IPS-18a (cell line): ENCODE measurements at regions not wholly inside any gene's neighbourhood (a gene's known extent, or its start where the extent isn't known, plus 50 kb on each side); places are given as distances from the start of the nearest gene placed in this dataset.

Experiments
- H3K27ac ChIP-seq: one replicate; pipeline ENCODE4 v1.5.1; 2013; ENCODE audit warnings: low read length
- H3K27me3 ChIP-seq: one replicate; pipeline ENCODE4 v1.6.1; 2013; ENCODE audit warnings: mild to moderate bottlenecking, low read length; ENCODE audit not compliant: control insufficient read depth, insufficient read depth
- H3K36me3 ChIP-seq: one replicate; pipeline ENCODE4 v1.6.1; 2013; ENCODE audit warnings: low read depth, low read length; ENCODE audit not compliant: control insufficient read depth
- H3K4me1 ChIP-seq: one replicate; pipeline ENCODE4 v1.6.1; 2013; ENCODE audit warnings: low read depth, low read length; ENCODE audit not compliant: control insufficient read depth
- H3K4me3 ChIP-seq: one replicate; pipeline ENCODE4 v1.5.1; 2013; ENCODE audit warnings: low read length
- H3K9ac ChIP-seq: one replicate; pipeline ENCODE4 v1.6.1; 2013; ENCODE audit warnings: mild to moderate bottlenecking, low read length, moderate library complexity
- H3K9me3 ChIP-seq: one replicate; pipeline ENCODE4 v1.6.1; 2013; ENCODE audit warnings: low read depth, low read length; ENCODE audit not compliant: control insufficient read depth

GRCh38 chr12:90855534-90855933 is 99.4 kb downstream of the CCER1 start:
- Histone ChIP-seq H3K4me3 (no peak overlapping the region), H3K9ac (no peak overlapping the region), H3K27me3 (no peaks in the 10 kb centered on the region), H3K36me3 (no peaks in the 10 kb centered on the region), H3K4me1 (no peaks in the 10 kb centered on the region), H3K27ac (no peak overlapping the region), H3K9me3 (no peaks in the 10 kb centered on the region)

GRCh38 chr12:90854136-90854689 is 100.8 kb downstream of the CCER1 start:
- no peaks in the 10 kb centered on the region for H3K4me1 ChIP-seq
- H3K4me3 ChIP-seq, result no peak overlapping the region
- H3K36me3 ChIP-seq, result no peaks in the 10 kb centered on the region
- no peak overlapping the region for H3K9ac ChIP-seq
- no peaks in the 10 kb centered on the region for H3K9me3 ChIP-seq
- no peaks in the 10 kb centered on the region for H3K27me3 ChIP-seq
- no peak overlapping the region for H3K27ac ChIP-seq

- H3K27ac ChIP-seq, result no peak overlapping the region
- no peaks in the 10 kb centered on the region for H3K27me3 ChIP-seq
- H3K4me1 ChIP-seq, result no peaks in the 10 kb centered on the region
- no peak overlapping the region for H3K9ac ChIP-seq
- H3K9me3 ChIP-seq, result no peaks in the 10 kb centered on the region
- no peak overlapping the region for H3K4me3 ChIP-seq
- H3K36me3 ChIP-seq, result no peaks in the 10 kb centered on the region
These were observed 102.9 kb downstream of the CCER1 start for GRCh38 chr12:90851800-90852718.

- Histone ChIP-seq H3K9ac (no peak overlapping the region), H3K27ac (no peak overlapping the region), H3K27me3 (no peaks in the 10 kb centered on the region), H3K9me3 (no peaks in the 10 kb centered on the region), H3K36me3 (no peaks in the 10 kb centered on the region), H3K4me1 (peaks cover 7% of the 10 kb centered on the region), H3K4me3 (no peak overlapping the region)
These were observed 112.5 kb downstream of the CCER1 start for GRCh38 chr12:90842477-90842876.

GRCh38 chr12:90841336-90841735 is 113.6 kb downstream of the CCER1 start:
- H3K36me3 ChIP-seq, result no peaks in the 10 kb centered on the region
- H3K9me3 ChIP-seq, result no peaks in the 10 kb centered on the region
- peaks cover 7% of the 10 kb centered on the region for H3K4me1 ChIP-seq
- H3K9ac ChIP-seq, result no peak overlapping the region
- no peak overlapping the region for H3K4me3 ChIP-seq
- no peaks in the 10 kb centered on the region for H3K27me3 ChIP-seq
- H3K27ac ChIP-seq, result no peak overlapping the region

- Histone ChIP-seq H3K27ac (no peak overlapping the region), H3K9me3 (no peaks in the 10 kb centered on the region), H3K4me3 (no peak overlapping the region), H3K4me1 (peaks cover 7% of the 10 kb centered on the region), H3K9ac (no peak overlapping the region), H3K27me3 (no peaks in the 10 kb centered on the region), H3K36me3 (no peaks in the 10 kb centered on the region)
These were observed 115.6 kb downstream of the CCER1 start for GRCh38 chr12:90839346-90839745.

- Histone ChIP-seq H3K4me1 (no peaks in the 10 kb centered on the region), H3K9ac (no peak overlapping the region), H3K4me3 (no peak overlapping the region), H3K36me3 (no peaks in the 10 kb centered on the region), H3K9me3 (no peaks in the 10 kb centered on the region), H3K27ac (no peak overlapping the region), H3K27me3 (no peaks in the 10 kb centered on the region)
These were observed 118.3 kb downstream of the CCER1 start for GRCh38 chr12:90836689-90837088.

- no peaks in the 10 kb centered on the region for H3K4me1 ChIP-seq
- no peaks in the 10 kb centered on the region for H3K9me3 ChIP-seq
- no peak overlapping the region for H3K9ac ChIP-seq
- no peak overlapping the region for H3K27ac ChIP-seq
- no peaks in the 10 kb centered on the region for H3K36me3 ChIP-seq
- H3K27me3 ChIP-seq, result no peaks in the 10 kb centered on the region
- no peak overlapping the region for H3K4me3 ChIP-seq
These were observed 121.7 kb downstream of the CCER1 start for GRCh38 chr12:90833228-90833627.

- H3K27ac ChIP-seq, result no peak overlapping the region
- no peaks in the 10 kb centered on the region for H3K27me3 ChIP-seq
- no peaks in the 10 kb centered on the region for H3K36me3 ChIP-seq
- H3K4me3 ChIP-seq, result no peak overlapping the region
- H3K9me3 ChIP-seq, result no peaks in the 10 kb centered on the region
- no peak overlapping the region for H3K9ac ChIP-seq
- no peaks in the 10 kb centered on the region for H3K4me1 ChIP-seq
These were observed 122.5 kb downstream of the CCER1 start for GRCh38 chr12:90832427-90832826.

- no peak overlapping the region for H3K9ac ChIP-seq
- no peak overlapping the region for H3K27ac ChIP-seq
- no peak overlapping the region for H3K4me3 ChIP-seq
- no peaks in the 10 kb centered on the region for H3K36me3 ChIP-seq
- no peaks in the 10 kb centered on the region for H3K27me3 ChIP-seq
- no peaks in the 10 kb centered on the region for H3K4me1 ChIP-seq
- H3K9me3 ChIP-seq, result no peaks in the 10 kb centered on the region
These were observed 123.3 kb downstream of the CCER1 start for GRCh38 chr12:90831712-90832111.

GRCh38 chr12:90829044-90829443 is 125.9 kb downstream of the CCER1 start:
- no peak overlapping the region for H3K9ac ChIP-seq
- no peaks in the 10 kb centered on the region for H3K36me3 ChIP-seq
- no peaks in the 10 kb centered on the region for H3K4me1 ChIP-seq
- no peaks in the 10 kb centered on the region for H3K27me3 ChIP-seq
- no peak overlapping the region for H3K27ac ChIP-seq
- H3K9me3 ChIP-seq, result no peaks in the 10 kb centered on the region
- no peak overlapping the region for H3K4me3 ChIP-seq

GRCh38 chr12:90828621-90829020 is 126.4 kb downstream of the CCER1 start:
- Histone ChIP-seq H3K36me3 (no peaks in the 10 kb centered on the region), H3K27me3 (no peaks in the 10 kb centered on the region), H3K4me1 (no peaks in the 10 kb centered on the region), H3K9ac (no peak overlapping the region), H3K9me3 (no peaks in the 10 kb centered on the region), H3K27ac (no peak overlapping the region), H3K4me3 (no peak overlapping the region)
